Thyroid gland (tissue), 4 donors: ENCODE measurements at regions not wholly inside any gene's neighbourhood (a gene's known extent, or its start where the extent isn't known, plus 50 kb on each side); places are given as distances from the start of the nearest gene placed in this dataset.
"Not testable (repeated sequence)": the region's sequence is repeated elsewhere in the genome, so short reads cannot be mapped to it uniquely, and the experiment has no call there.

Experiments
- DNase-seq, 2 donors: peaks; one replicate each; pipeline ENCODE4 v3.0.0-alpha.2; 2019
- H3K27ac ChIP-seq, 3 donors: fragments of 200-600 bp; sonication (generic); 1 replicate in 2 of 3; 2 replicates in 1 of 3; pipeline ENCODE4 v1.5.1; 2016 to 2019; ENCODE audit warnings: mild to moderate bottlenecking in 1 of 3, moderate library complexity in 1 of 3
- H3K27me3 ChIP-seq: fragments of 200-600 bp; sonication (generic); one replicate; pipeline ENCODE4 v1.5.1; 2019
- H3K36me3 ChIP-seq, 2 donors: fragments of 200-600 bp; sonication (generic); one replicate each; pipeline ENCODE4 v1.5.1; 2016 to 2019
- H3K4me1 ChIP-seq, 2 donors: fragments of 200-600 bp; sonication (generic); one replicate each; pipeline ENCODE4 v1.5.1; 2017 to 2019
- H3K4me3 ChIP-seq, 3 donors: fragments of 200-600 bp; sonication (generic); replicated peaks in 1 of 3; 1 replicate in 2 of 3; 2 replicates in 1 of 3; pipeline ENCODE4 v1.5.1; 2016; ENCODE audit warnings: mild to moderate bottlenecking in 1 of 3
- H3K9me3 ChIP-seq: fragments of 200-600 bp; sonication (generic); one replicate; pipeline ENCODE4 v1.5.1; 2017
- POLR2A ChIP-seq, 2 donors: fragments of 450-650 bp; IDR thresholded peaks; one replicate each; pipeline ENCODE4 v1.6.1; 2017; ENCODE audit warnings: antibody characterized with exemption in 2 of 2, mild to moderate bottlenecking in 2 of 2, moderate library complexity in 1 of 2
- WGBS, 2 donors: methylation state at CpG; one replicate each; pipeline ENCODE4 v1.1.5; 2017; 5-methylcytosine and 5-hydroxymethylcytosine counted together
- intact Hi-C: fragments of 100-400 bp; cut with DNase I; formaldehyde crosslinking; loops from one replicate; pipeline ENCODE4 v1.15.1; 2023
- TF ChIP-seq, protein P1 (sequence below), 6 experiments: fragments of 200-600 bp in 3 of 6; fragments of 450-650 bp in 3 of 6; sonication (generic) in 3 of 6; IDR thresholded peaks; one replicate each; pipeline ENCODE4 v1.5.1; 2016 to 2019; ENCODE audit warnings: antibody characterized with exemption in 6 of 6, mild to moderate bottlenecking in 2 of 6, inconsistent platforms in 1 of 6, moderate library complexity in 1 of 6

DNA sequence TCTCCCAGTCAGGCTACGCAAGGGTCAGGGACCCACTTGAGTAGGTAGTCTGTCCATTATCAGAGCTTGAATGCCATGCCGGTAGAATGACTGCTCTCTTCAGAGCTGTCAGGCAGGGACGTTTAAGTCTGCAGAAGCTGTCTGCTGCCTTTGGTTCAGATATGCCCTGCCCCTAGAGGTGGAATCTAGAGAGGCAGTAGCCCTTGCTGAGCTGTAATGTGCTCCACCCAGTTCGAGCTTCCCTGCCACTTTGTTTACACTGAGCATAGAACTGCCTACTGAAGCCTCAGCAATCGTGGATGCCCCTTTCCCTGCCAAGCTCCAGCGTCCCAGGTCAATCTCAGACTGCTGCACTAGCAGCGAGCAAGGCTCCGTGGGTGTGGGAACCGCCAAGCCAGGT, 57.5 kb upstream of the SETMAR start:
- 45 to 56% methylated on average over 3 to 7 of the region's 9 CpGs for WGBS, 2 donors
- intact Hi-C loops = no loop called here
- Histone ChIP-seq H3K36me3 (no peaks in the 10 kb centered on the region), H3K27me3 (no peaks in the 10 kb centered on the region), H3K4me1 (no peaks in the 10 kb centered on the region), H3K9me3 (no peaks in the 10 kb centered on the region), H3K4me3 (no peak overlapping the region), H3K27ac (no peak overlapping the region)
- DNase-seq = no peak
- no peak for TF ChIP-seq POLR2A (IDR thresholded peaks at IDR 0.05)
- TF ChIP-seq, protein P1, sequence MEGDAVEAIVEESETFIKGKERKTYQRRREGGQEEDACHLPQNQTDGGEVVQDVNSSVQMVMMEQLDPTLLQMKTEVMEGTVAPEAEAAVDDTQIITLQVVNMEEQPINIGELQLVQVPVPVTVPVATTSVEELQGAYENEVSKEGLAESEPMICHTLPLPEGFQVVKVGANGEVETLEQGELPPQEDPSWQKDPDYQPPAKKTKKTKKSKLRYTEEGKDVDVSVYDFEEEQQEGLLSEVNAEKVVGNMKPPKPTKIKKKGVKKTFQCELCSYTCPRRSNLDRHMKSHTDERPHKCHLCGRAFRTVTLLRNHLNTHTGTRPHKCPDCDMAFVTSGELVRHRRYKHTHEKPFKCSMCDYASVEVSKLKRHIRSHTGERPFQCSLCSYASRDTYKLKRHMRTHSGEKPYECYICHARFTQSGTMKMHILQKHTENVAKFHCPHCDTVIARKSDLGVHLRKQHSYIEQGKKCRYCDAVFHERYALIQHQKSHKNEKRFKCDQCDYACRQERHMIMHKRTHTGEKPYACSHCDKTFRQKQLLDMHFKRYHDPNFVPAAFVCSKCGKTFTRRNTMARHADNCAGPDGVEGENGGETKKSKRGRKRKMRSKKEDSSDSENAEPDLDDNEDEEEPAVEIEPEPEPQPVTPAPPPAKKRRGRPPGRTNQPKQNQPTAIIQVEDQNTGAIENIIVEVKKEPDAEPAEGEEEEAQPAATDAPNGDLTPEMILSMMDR (IDR thresholded peaks at IDR 0.05) = no peak

DNA sequence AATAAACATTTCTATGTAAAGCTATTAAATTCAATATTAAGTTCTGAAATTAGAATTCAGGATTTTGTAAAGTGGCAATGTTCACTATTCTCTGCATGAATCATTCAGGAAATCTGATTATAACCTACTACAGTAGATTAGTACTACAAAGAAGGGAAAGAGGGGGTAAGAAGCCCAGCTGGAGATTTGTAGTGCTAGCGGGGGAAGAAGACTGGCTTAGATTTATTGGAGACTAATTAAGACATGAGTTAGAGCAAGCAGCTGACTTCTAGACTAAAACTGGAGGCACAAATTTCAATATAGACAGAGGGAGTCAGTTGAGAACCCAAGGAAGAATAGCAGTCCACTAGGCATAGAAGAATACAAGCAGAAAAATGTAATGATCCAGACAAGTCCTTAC, 55.8 kb upstream of the SETMAR start:
- intact Hi-C loops = no loop called here
- 95 to 96% methylated on average over 1 of the region's 1 CpG for WGBS, 2 donors

DNA sequence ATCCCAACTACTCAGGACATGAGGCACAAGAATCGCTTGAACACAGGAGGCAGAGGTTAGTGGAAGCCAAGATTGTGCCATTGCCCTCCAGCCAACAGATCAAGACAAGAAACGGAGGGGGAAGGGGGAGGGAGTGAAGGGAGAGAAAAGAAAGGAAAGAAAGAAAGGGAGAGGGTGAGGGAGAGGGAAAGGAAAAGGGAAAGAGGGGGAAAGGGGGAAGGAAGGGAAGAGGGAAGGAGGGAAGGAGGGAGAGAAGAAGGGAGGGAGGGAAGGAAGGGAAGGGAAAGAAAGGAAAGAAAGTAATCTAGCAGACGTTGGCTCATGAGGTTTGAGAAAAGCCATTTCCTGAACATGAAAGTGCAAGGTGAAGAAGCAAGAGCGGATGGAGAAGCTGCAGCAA, 53.1 kb upstream of the SETMAR start:
- intact Hi-C loops = no loop called here
- no peaks in the 10 kb centered on the region for H3K9me3 ChIP-seq
- no peaks in the 10 kb centered on the region for H3K27me3 ChIP-seq
- no peak overlapping the region for H3K4me3 ChIP-seq
- no peaks in the 10 kb centered on the region for H3K36me3 ChIP-seq
- no peak overlapping the region for H3K27ac ChIP-seq
- TF ChIP-seq, protein P1 (IDR thresholded peaks at IDR 0.05) = no peak
- TF ChIP-seq POLR2A (IDR thresholded peaks at IDR 0.05) = no peak
- no peaks in the 10 kb centered on the region for H3K4me1 ChIP-seq
- DNase-seq = no peak
- 81 to 83% methylated on average over 4 of the region's 4 CpGs for WGBS, 2 donors

More for the DNA sequence above, 55.8 kb upstream of the SETMAR start:
- TF ChIP-seq, protein P1 (IDR thresholded peaks at IDR 0.05) = no peak
- no peak for TF ChIP-seq POLR2A (IDR thresholded peaks at IDR 0.05)
- Histone ChIP-seq H3K36me3 (no peaks in the 10 kb centered on the region), H3K27ac (no peak overlapping the region), H3K27me3 (no peaks in the 10 kb centered on the region), H3K4me1 (no peaks in the 10 kb centered on the region), H3K4me3 (no peak overlapping the region), H3K9me3 (no peaks in the 10 kb centered on the region)
- DNase-seq = no peak

DNA sequence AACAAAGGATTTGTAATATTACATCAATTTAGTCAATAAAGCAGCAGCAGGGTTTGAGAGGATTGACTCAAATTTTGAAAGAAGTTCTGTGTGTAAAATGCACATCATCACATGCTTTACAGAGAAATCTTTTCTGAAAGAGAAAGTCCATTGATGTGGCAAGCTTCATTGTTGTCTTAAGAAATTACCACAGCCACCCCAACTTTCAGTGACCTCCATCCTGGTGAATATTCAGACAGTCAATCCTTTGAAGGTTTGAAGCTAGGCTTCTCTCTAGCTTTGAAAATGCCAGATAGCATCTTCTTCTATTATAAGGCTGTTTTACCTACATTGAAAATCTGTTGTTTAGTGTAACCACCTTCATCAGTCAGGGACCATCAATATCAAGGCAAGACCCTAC, 51.8 kb upstream of the SETMAR start:
- H3K4me3 ChIP-seq = no peak overlapping the region
- intact Hi-C loops = no loop called here
- H3K36me3 ChIP-seq = no peaks in the 10 kb centered on the region
- no peaks in the 10 kb centered on the region for H3K27me3 ChIP-seq
- no peak for TF ChIP-seq POLR2A (IDR thresholded peaks at IDR 0.05)
- TF ChIP-seq, protein P1 (IDR thresholded peaks at IDR 0.05) = no peak
- DNase-seq = no peak
- no peak overlapping the region for H3K27ac ChIP-seq
- H3K4me1 ChIP-seq = no peaks in the 10 kb centered on the region
- H3K9me3 ChIP-seq = no peaks in the 10 kb centered on the region

DNA sequence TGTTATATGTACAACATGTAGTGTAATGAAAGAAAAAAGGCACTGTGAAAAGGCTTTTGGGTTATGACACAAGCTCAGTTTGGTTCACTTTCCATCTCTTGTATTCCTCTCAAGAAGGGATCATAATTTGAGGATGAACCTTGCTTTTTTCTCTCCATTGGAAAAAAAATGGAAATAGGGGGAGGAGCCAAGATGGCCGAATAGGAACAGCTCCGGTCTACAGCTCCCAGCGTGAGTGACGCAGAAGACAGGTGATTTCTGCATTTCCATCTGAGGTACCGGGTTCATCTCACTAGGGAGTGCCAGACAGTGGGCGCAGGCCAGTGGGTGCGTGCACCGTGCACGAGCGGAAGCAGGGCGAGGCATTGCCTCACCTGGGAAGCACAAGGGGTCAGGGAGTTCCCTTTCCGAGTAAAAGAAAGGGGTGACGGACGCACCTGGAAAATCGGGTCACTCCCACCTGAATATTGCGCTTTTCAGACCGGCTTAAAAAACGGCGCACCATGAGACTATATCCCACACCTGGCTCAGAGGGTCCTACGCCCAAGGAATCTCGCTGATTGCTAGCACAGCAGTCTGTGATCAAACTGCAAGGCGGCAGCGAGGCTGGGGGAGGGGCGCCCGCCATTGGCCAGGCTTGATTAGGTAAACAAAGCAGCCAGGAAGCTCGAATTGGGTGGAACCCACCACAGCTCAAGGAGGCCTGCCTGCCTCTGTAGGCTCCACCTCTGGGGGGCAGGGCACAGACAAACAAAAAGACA, 49.9 kb upstream of the SETMAR start:
- H3K36me3 ChIP-seq, intact Hi-C loops, H3K4me1 ChIP-seq, H3K9me3 ChIP-seq, DNase-seq, H3K4me3 ChIP-seq, H3K27me3 ChIP-seq, H3K27ac ChIP-seq: not testable (repeated sequence)
- WGBS, 2 donors = 80 to 90% methylated on average over 23 to 26 of the region's 26 CpGs
